UCSD-AML1 (cell line): ENCODE measurements at regions not wholly inside any gene's neighbourhood (a gene's known extent, or its start where the extent isn't known, plus 50 kb on each side); places are given as distances from the start of the nearest gene placed in this dataset.
"Not testable (repeated sequence)": the region's sequence is repeated elsewhere in the genome, so short reads cannot be mapped to it uniquely, and the experiment has no call there.

Source experiments
- DNase-seq: peaks from one replicate; lab custom pipeline; 2025; ENCODE audit not compliant: unreplicated experiment; lab: John Stamatoyannopoulos, UW

DNA sequence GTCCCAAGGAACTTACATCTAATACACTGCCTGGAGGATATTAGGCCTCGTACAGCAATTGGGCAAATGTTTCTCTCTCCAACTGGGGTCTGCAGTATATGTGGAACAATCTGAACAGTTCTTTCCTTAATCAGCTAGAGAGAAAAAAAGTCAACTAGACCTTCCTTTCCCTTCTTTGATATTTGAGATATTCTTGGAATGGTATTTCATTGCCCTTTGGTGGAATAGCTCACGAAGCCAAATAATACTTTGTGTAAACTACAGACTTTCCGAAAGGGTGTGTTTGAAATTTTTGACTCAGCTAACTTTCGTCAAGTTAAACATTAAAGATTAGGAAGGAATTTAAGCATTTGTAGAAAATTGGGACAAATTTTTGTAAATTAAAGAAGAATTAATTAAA lies 425.6 kb downstream of the RWDD3 start:
- no peak for DNase-seq

GRCh38 chr1:95660736-95661135 lies 426.7 kb downstream of the RWDD3 start:
- no peak for DNase-seq

DNA sequence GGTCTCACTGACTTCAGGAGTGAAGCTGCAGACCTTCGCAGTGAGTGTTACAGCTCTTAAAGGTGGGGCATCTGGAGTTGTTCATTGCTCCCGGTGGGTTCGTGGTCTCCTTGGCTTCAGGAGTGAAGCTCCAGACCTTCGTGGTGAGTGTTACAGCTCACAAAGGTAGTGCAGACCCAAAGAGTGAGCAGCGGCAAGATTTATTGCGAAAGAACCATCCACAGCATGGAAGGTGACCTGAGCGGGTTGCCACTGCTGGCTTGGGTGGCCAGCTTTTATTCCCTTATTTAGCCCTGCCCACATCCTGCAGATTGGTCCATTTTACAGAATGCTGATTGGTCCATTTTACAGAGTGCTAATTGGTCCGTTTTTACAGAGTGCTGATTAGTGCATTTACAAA lies 429.5 kb downstream of the RWDD3 start:
- not testable (repeated sequence) for DNase-seq

DNA sequence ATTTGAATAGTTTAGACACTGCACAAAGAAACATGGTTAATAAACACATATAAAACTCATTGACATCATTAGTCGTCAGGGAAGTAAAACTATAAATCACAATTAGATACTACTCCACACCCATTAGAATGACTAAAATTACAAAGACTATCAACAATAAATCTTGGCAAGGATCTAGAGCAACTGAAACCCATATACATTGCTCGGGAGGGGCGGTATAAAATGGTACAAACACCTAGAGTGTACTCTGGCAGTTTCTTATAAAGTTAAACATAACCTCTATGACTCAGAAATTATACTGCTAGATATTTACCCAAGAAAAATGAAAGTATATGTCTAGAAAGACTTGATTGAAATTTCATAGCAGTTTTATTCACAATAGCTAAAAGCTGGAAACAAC lies 434.2 kb downstream of the RWDD3 start:
- no peak for DNase-seq

DNA sequence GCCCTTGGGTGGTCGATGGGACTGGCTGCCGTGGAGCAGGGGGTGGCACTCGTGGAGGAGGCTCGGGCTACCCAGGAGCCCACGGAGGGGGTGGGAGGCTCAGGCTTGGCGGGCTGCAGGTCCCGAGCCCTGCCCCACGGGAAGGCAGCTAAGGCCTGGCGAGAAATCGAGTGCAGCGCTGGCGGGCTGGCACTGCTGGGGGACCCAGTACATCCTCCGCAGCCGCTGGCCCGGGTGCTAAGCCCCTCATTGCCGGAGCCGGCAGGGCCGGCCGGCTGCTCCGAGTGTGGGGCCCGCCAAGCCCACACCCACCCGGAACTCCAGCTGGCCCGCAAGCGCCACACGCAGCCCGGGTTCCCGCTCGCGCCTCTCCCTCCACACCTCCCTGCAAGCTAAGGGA lies 435.6 kb downstream of the RWDD3 start:
- not testable (repeated sequence) for DNase-seq

DNA sequence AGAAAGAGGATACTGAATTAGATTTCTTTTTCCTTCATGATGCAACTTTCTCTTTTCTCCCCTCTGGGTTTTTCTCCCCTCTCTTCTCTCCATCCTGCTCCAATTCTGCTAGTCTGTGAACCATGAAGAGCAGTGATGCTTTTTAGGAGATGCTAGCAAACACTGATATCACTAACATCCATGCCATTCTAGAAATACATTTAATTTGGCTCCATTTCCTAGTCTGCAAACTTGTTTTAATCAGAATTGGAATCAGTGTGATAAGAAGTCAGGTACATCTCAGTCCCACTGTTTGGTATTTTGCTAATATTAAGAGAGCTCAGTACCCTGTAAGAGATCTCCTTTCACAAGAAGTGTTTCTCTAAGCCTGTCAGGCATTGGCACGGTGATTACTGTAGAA lies 437.1 kb downstream of the RWDD3 start:
- no peak for DNase-seq

- DNase-seq: no peak
Measured at GRCh38 chr1:95679262-95679661, 445.3 kb downstream of the RWDD3 start.

DNA sequence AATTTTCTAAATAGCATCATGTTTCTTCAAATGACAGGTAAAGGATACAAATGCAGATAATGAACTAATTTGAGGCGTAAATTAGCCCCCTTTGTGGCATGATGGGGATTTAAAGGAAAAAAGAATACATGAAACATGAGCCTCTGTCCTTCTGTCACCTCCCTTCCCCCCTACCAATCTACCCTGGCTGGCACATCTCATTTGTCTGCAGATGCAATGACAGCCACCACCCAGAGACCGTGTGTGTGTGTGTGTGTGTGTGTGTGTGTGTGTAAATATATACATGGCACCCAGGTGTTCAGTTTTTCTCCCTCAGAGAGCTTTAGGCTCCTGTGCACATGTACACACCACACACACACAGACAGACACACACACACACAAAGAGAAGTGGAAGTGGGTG lies 451.1 kb downstream of the RWDD3 start:
- DNase-seq: no peak

DNA sequence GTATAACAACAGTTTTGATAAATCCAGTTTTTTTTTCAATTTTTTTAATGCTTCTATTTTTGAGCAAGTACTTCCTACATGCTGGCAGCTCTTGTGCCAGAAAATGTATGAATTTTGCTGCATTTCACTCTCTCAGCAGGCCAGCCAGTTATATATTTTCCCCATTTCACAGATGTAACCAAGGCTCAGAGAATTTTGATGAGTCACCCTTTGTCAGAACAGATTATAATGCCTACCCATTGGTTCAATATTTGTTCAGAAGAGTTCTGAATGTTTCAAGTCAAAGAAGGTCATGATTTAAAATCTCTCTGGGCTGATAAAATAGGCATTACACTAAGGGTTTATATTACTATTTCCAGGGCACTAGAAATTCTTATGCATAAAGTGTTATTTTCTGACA lies 452.2 kb downstream of the RWDD3 start:
- no peak for DNase-seq

DNA sequence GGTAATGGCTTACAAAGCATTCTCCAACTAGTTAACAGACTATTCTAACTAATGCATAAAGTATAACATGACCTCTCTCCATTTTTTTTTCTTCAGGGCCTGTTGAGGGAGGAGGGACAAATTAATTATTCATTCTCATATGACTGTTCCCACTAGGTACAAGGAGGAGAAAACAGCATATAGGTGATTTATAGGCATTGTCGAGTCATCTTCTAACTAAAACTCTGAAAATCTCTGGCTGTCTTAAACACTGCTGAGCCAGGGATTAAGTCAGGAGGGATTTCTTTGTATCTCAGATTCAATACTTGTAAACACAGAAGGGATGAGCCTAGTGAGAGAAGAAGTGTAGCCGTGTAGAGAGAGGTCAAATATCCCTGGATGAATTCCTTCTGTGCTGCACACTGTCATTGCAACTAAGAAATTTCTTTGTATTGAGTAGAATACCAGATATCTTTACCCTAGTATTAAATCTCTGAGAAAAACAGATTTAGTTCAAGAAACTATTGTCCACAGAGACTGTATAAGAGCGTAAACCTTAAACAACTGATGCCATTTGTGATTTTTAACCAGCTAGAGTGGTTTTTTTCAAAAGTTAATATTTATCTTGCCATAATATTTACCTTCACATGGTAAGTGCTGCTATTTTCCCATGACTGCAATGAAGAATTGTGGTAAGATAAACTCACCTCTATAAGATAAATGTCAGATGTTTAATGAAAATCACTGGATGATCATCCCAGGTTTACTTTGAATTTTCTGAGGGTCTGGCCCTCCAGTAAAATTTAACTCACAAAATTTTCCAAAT lies 465.3 kb downstream of the RWDD3 start:
- DNase-seq: no peak

DNA sequence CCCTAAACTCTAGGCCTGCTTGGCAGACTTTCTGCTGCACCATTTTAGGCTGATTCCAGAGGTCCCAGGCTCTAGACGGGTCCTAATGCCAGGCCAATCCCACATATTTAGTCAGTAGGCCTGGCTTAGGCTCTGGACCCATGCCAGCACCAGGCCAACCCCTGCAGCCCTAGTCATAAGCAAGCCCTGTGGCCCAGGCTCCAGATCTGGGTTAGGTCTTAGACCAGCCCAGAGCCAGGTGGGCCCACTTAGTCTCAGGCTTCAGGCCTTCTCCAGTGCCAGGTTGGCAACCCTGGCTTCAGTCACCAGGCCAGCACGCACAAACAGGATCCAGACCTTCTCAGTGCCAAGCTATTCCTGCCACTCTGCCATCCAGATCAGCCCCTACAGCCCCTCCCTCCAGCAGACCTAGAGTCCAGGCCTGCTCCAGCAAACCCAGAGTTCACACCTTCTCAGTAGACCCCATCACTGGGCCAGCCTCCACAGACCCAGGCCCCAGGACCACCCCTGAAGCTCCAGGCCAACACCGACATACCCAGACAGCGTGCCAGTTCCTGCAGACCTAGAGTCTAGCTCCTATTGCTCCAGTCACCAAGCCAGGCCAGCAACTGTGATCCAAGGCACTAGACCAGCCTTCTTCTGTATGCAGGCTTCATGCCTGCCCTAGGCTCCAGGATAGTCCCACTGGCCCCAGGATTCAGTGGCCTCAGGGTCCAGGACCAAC lies 467.6 kb downstream of the RWDD3 start:
- DNase-seq: no peak

GRCh38 chr1:95703046-95703445 lies 469.0 kb downstream of the RWDD3 start:
- DNase-seq: no peak

DNA sequence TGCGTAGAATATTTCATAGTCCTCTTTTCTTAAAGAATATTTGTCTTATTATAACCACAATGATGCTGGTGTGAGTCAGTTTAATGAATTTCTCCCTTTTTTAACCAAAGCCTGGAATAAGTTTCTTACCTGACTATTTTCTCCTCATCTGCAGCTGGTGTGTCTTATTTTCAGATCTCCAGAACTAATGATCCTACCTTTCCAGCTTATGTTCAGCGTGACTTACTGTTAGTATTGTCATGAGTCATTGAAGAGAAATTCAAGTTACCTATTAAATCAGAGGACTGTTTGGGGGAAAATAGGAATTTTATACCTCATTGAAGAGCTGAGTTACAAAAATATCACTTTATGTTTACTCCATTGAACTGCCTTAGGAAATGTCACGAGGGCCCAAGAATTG lies 482.1 kb downstream of the RWDD3 start:
- DNase-seq: no peak

DNA sequence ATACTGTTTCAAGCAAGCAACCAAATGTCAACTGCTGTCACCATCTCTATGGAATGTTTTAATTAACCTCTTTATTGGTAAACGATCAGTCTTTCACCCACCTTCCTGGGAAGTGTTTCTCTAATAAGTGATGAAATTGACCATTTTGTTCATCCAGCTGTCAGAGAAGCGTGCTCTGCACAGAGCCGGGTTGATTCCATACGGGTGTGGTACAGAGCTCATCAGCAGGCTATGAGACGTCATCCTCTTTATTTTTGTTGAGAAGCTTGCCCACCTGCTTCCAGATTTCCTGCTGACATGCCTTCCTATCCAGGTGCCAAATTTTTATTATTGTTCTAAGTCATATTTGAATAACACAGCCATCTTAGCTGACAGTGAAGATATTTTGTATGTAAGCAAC lies 482.5 kb downstream of the RWDD3 start:
- DNase-seq: no peak

DNA sequence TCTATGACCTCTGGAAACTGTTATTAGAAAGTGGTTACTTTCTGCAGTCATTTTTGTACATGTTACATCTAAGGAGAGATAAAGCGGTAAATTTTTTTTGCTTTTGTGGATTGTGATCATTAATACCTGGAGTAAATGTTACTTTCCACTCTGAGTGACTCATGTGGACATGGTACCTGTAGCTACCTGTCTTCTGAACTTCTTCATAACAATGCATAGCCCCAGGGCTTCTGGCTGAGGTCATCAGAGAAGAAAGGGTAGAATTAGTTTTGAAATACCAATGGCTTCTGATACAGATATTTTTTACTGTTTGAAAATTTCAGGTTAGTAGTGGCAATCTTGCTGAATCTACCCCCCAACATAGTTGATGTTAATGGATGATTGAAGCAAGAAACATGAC lies 489.3 kb downstream of the RWDD3 start:
- no peak for DNase-seq

DNA sequence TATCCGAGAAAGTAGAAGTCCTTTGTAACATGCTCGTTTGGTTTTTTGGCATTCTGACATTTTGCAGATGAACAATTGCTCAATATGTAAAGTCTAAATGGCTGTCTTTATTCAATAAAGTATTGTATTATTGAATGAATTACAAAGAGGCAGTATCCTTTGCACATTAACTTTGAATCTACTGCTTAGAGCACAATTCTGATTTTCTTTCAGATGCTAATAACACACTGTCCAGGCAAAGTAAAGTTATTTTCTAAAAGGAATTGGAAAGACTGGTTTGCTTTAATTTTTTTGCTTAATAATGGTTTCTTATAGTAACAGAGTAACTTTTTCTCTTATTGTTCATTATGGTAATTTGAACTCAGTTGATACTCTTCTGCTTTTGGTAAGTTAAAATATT lies 494.8 kb downstream of the RWDD3 start:
- no peak for DNase-seq

DNA sequence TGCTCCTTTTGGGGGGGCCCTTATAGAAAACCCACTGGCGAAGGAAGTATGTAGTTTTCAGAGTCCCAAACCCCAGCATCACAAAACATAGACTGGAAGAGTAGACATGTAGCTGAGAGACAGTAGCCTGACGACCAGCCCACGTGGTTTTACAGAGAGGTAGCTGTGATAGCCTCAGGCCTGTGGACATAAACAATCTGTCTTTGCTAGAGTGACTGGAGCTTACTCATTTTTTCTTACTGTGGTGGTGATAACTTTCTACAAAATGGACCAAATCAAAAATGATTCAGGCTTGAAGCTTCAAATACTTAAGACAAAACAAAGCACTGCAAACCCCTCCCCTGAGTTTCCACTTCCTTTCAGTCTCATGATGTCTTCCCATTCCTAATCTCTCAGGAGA lies 497.0 kb downstream of the RWDD3 start:
- no peak for DNase-seq

DNA sequence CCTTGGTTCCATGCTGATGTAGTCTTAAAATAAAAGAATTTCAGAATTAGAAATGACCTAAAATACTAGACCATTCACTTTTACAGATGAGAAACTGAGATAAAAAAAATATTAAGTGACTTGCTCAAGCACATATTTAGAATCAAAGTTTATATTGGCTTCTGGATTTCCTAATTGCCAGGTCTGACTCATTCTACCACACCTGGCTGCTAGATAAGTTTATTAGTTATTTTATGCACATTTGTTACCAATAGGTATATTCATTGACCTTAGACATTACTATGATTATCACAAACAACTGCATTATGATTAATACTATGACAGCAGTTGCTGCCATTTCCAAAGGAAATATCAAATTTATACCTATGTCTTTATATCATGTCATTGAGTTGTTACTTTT lies 497.5 kb downstream of the RWDD3 start:
- no peak for DNase-seq

DNA sequence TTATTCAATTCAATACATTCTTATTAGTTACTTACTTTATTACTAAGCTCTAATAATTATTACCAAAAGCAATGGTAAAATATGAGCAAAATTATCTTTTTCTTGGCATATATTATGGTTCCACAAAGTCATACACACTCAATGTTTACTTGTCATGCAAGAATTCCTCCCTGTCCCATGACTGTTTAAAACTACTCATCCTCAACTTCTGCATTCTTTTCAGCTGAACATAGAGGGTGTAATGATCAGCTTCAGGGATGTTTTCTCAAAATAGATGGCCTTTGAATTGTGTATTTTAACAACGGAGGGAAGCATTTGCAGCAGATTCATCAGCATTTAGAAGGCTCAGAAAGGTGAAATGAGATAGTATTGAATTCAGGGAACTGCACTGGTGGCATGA lies 499.0 kb downstream of the RWDD3 start:
- no peak for DNase-seq

DNA sequence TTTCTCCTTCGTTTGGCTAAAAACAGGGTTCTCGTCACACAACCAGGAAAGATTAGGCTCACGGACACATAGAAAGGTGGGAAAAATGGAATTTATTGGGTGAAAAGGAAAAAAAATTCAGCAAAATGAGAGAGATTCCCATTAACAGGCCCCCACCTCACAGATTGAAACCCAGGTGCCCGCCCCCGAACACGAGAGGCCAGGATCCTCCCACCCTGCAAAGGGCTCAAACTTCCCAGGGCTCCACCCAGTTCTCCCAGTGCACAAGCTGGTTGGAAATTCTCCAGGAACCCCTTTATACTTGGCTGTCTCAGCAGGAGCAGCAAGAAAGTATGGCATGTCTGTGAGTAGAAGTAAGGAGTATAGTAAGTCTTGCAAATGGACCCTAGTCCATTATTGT lies 499.7 kb downstream of the RWDD3 start:
- DNase-seq: no peak

GRCh38 chr1:95734560-95734959 lies 500.6 kb downstream of the RWDD3 start:
- no peak for DNase-seq

GRCh38 chr1:95742591-95743089 lies 508.6 kb downstream of the RWDD3 start:
- no peak for DNase-seq
